GM19452 (cell line): ENCODE measurements at regions not wholly inside any gene's neighbourhood (a gene's known extent, or its start where the extent isn't known, plus 50 kb on each side); places are given as distances from the start of the nearest gene placed in this dataset.
"Not testable (repeated sequence)": the region's sequence is repeated elsewhere in the genome, so short reads cannot be mapped to it uniquely, and the experiment has no call there.

Source experiments
- ATAC-seq: cut with Tn5 transposase; IDR thresholded peaks from one replicate; pipeline ENCODE4 v1.9.1; 2021; ENCODE audit not compliant: unreplicated experiment

DNA sequence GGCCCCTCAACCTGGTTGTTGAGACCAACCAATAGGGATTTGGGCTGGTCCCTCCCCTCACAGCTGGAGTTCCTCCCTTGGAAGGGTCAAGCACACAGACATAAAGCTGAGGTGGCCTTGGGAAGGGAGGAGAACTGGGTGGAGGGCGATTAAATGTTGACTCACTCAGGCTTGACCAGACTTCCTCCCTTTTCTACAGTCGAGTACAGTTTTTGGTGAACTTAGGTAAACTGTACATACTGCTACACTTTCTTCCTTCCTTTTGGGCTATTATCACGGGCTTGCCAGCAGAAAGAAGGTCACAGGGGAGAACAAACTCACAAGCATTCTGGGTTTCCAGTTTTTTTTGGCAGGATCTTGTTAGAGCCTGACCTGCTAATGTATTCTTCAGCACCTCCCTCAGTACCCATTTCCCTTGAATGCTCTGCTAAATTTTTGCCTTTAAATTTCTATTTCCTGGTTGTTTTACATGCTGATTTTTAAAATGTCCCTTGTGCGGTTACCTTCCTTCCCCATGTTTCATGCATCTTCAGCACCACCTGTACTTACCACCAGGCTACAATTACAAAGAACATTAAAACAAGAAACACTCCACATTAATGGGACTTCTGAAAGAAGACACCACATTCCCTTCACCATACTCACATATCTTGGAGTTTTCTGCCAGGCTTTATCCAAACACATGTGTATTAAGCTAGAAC, 135.2 kb upstream of the RASGEF1B start:
- ATAC-seq: no peak

DNA sequence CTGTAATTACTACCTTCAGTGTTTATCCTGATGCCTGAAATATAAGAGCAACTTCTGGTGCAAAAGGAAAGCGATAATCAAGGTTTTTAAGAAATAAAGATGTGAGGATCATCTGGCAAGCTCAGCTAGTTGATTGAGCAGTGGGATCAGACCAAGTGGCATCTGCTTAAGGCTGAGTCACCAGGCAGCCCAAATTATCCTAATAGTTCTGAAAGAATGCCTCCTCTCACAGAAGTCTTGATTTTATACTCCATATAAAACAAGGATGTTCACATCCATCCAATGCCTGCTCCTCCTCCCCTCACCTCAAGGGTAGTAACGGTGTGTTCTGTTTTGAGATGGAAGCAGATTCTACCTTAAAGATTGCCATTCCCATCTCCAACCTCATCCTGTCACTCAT, 134.5 kb upstream of the RASGEF1B start:
- no peak for ATAC-seq

DNA sequence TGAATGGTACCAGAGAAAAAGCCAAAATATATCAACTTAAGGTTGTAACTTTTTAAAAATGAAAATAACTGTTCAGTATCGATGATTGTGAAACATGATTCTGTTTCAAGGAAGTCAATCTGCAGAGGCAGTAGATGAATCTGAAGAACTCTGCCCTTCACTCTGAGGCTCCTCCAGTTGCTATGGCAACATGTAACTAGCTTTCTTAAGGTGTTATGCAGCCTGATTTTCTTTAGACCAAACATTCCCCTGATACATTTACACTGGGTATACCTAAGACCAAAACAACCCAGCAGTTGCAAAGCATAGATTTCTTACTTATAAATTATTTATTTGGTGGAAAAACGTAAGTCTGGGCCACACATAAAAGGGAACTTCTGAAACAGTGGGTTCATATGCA, 133.6 kb upstream of the RASGEF1B start:
- no peak for ATAC-seq

DNA sequence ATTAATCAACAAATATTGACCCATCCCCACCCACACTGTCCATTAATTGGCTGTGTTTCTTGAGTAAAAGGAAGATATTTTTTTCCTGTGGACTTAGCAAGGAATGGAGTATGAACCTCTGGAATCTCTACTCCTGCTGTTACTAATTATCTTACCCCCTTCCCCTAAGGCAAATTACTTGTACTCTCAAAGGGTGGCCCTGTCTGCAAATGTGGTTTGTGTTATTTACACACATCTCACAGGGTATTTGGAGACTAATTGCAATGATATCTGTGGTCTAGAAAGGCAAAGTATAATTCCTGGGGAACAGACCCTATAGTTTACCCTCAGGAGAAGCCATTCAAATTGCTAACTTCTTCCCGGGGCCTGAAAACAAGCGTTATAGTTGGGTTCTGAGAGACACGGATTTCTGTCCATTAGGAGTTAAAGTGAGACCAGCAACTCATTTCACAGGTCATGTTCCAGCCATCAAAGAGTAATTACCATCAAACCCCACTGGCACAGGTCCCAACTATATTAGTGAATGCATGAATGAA, 133.0 kb upstream of the RASGEF1B start:
- ATAC-seq: no peak

DNA sequence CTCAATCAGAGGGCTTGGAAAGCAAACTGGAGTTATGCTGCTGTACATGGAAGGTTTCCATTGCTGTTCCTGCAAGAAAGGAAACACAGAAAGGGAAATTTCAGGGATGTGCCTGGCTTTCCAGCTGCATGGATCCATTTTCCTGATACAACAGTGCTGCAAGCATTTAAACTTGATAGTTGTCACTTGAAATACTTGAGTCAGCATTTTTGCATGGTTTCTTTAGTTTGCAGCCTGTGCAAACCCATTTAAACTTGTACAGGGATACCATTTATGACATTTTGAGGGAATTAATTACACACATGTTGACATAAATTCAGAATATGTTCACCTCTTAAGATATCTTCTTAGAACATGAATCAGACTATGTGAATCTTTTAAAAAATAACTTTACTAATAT, 131.1 kb upstream of the RASGEF1B start:
- ATAC-seq: no peak

DNA sequence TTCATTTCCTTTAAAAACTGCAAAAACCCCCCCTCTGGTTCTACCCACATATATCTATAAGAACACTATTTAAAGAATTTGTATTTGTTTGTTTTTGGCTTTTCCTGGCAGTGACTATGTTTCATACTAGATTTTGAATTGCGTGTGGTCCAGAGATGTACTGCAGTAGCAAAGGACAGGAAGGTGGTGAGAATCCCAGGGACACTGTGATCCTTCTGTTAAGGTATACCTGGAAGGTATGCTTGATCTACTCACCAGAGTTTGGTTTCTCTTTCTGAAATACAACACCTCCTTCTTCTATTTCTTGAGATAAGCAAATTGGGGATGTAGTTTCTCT, 129.6 kb upstream of the RASGEF1B start:
- ATAC-seq: no peak

DNA sequence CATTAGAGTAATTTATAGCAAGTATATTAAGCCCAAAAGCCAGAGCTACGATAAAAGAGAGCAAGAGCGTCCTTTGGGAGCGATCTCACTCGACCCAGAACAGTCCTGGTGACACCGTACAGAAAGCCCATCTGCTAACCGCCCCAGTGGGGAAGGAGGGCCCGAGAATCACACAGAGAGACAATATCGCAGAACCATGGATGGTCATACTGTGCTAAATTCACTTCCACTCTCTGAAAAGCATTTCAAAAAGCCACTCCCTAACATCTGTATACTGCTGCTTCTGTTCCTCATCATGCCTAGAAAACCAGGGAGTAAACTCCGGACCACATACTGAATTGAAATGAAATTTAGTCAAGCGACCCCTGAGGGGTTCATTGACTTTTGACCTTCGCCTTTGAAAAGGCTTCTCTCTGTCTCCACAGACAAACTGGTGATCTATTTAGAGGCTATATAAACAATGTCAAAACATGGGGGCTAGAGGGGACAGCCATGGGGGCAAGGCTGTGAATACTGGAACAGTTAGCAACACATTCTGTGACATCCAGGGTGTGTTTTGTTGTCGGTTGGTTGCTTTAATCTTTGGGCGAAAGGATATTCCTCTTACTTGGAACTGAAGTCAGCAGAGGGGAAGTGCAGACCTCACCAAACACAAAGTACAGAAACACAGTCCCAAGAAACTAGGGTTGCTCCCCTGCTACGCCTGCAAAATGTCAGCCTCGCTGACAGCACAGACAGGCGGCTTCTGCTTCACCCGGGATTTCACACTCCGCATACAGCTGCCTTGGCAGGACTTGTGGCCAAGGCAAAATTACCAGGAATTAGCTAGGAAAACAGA, 129.0 kb upstream of the RASGEF1B start:
- ATAC-seq: no peak

DNA sequence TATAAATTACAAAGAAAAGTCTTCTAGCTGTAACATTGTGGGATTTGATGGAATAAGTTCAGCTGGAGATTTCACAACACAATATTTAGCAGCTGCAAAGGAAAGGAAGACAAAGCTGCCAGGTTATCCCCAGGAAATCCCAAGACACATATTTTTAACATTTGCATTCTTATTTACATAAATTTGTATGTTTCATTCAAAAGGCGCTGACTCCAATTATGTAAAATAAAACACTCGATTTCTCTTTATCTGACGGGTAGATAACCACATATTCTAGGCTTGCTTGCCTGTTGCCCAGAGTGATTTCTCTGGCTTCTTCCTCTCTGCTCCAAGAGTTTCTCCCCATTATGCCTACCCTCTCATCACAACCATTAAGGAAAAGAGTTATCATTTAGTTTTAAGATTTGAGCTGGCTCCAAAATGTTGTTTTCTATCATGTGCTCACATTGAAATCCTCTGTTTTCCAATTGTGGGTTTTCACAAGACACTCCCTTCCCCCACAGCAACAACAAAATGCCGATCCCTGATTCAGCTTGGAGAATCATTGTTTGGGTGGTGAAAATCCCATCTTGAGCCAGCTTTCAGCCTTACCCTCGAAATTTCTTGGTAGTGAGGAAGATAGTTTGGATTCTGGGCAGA, 128.2 kb upstream of the RASGEF1B start:
- ATAC-seq: no peak

DNA sequence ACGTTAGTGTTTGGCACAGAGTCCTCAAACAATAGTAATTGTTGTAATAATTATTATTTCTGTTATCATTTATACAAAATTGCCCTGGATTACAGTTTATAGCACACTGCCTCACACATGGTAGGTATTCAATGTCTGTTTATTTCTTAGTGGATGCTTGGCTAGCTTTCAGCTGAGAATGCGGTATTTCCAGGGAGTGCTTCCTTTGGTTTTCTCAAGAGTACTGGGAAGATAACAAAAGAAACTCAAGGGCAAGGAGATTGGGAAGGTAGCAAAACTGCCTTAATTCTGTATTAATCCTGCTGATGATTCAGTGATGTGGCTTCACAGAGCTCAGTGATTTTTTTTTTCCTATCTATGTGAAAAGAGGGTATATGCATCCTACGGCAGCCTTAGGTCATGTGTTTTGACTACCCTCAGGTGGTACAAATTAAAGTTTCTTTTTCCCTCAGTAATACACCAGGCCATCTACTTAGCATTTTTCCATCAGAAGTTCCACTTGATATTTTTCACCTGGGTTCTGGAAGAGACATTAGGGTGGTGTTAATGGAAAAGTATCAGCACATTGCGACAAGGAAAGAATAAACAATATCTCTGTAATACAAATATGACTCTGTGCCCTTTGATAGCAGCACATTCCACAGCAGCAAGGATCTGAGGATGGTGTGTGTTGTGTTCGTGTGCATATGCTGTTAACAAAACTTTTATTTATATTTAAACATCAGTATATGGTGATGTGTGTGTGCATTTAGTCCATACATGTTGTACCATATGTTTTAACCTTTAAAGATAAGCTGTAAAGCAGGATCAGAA, 124.3 kb upstream of the RASGEF1B start:
- ATAC-seq: no peak

DNA sequence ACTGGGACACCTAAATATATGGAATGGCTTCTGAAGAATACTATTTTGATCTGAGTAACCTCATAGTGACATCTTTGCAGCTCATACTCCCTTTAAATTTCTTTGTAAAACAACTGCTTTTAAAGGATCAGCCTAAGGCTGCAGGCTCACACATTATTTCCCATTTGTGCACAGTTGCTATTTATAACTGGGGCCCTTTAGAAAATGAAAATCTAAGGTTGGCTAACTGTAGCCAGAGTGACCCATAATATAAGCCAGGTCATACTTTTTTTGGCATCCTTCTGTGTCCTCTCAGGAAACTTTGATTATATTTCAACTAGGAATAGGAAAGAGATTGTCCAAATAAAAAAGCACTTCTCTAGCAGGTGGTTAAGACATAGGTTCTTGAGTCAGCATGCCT, 123.6 kb upstream of the RASGEF1B start:
- no peak for ATAC-seq

DNA sequence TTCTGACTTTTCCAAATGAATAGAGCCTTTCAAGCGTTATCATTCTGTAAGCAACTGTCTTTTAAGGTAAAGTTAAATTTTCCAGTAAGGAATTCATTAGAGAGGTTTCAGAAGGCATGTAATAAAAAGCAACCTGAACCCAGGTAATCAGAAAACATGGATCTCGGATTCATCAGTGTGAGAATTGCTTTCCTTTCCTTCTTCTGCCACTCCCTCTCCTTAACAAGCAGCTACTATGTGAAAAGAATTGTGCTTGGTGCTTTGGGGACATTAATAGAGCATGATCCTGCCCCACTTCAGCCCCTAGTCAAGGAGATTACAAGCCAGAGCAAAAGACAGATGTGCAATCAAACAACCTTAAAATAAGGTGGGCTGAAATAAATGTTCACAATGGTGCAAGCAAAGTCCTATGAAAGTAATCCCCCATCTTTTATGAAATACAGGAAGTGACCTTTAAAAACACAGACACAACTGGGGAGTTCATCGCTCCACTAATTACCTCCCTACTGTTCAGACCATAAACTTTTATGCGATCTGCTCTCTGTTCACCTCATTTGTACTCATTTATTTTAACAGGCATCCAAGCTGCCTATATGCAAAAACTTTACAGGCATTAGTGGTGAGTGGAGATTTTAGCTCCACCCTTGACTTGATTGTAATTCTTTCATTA, 122.9 kb upstream of the RASGEF1B start:
- no peak for ATAC-seq

DNA sequence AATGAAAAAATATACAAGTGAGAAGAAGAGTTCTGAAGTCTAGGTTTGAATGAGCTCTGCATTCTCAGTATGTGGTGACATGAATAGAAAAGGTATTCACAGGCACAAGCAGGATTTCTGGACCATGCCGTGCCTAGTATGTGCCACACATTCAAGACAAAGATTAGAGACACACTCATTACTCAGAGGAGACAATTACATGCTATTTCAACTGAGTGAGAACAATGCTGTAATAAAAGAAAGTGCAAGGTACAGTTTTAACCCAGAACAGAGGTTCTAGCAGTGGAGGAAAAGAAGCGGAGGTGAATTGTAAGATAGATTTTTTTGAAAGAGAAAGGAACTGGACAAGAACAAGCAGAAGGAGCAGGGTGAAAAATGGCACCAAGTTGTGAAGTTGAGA, 121.0 kb upstream of the RASGEF1B start:
- ATAC-seq: no peak

DNA sequence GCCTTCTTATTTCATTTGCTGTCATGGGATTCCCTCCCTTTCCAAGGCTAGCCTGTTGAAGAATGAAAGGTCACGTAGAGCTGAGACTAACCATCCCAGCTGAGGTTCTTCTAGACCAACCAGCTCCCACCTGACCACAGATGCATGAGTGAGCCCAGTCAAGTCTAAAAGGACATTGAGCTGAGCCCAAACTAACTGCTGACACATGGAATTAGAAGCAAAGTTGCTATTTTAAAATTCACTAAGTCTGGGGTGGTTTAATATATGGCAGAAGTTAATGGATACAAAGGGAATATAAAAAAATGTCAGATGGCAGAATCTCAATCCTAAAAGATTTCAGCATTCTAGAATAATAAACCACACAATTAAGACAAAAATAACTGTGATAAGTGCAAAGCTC, 118.9 kb upstream of the RASGEF1B start:
- no peak for ATAC-seq

DNA sequence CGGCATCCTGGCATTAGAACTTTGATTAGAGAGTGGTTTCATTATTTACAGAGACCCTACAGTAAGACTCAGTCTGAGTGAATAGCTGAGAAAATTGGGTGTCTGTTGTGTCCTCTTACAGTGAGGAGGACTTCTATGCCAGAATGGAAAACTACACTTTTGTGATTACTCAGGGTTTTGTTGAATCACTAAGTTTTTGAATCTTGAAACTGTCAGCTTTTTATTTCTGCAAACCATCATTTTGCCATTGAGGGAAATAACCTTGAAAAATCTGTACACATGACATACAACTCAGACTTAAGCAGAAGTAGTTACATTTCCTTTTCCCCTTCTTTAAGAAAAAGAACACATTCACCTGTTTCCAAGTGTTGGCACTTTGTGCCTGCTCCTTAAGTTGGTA, 117.6 kb upstream of the RASGEF1B start:
- no peak for ATAC-seq

DNA sequence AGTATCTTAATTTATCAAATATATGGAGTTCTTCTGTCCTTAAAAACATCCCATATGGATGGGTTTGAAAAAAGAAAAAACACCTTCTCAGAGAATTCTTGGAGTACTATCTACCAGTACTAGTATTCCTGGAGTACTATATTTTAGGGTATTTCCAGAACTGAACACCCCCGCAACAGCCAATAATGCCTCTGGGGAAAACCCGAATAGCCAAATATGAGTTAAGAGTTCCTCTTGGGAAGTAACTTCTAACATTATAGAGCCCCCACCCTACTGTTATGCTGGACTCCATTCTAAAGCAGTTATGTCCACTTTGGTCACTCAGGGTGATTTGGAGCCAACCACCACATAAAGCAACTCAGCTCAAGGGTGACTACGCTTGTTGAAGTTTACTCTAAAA, 115.0 kb upstream of the RASGEF1B start:
- ATAC-seq: no peak

DNA sequence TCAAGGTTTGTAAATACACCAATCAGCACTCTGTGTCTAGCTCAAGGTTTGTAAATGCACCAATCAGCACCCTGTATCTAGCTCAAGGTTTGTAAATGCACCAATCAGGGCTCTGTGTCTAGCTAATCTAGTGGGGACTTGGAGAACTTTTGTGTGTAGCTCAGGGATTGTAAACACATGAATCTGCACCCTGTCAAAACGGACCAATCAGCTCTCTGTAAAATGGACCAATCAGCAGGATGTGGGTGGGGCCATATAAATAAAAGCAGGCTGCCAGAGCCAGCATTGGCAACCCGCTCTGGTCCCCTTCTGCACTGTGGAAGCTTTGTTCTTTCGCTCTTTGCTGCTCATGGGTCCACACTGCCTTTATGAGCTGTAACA, 109.3 kb upstream of the RASGEF1B start:
- ATAC-seq: not testable (repeated sequence)

DNA sequence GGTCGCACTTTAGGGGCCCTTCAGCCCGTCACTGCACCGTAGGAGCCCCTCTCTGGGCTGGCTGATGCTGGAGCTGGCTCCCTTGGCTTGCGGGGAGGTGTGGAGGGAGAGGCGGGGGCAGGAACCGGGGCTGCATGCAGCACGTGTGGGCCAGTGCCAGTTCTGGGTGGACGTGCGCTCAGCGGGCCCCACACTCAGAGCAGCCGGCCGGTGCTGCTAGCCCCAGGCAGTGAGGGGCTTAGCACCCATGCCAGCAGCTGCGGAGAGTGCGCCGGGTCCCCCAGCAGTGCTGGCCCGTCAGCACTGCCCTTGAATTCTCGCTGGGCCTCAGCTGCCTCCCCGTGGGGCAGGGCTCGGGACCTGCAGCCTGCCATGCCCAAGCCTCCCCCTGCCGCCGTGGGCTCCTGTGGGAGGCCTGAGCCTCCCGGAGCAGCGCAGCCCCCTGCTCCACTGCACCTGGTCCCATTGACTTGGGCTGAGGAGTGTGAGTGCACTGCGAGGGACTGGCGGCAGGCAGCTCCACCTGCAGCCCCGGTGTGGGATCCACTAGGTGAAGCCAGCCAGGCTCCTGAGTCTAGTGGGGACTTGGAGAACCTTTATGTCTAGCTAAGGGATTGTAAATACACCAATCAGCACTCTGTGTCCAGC, 108.8 kb upstream of the RASGEF1B start:
- ATAC-seq: no peak

DNA sequence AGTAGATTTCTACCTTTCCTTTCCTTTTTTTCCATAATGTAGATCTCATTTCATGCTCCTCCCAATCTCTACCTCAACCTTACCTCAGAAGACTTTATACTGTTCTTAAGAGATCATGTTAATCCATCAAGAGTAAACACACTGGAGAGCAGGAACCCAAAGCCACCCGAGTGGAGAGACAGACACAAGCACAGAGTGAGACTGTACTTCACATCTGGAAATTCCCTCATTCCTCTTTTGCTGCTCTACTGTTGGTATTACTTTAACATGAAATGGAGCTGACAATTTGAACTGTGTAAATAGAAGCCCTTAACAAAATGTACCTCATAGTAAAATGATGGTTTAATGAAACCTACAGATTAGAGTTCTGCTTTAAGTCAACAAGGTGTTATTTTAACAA, 105.7 kb upstream of the RASGEF1B start:
- no peak for ATAC-seq

DNA sequence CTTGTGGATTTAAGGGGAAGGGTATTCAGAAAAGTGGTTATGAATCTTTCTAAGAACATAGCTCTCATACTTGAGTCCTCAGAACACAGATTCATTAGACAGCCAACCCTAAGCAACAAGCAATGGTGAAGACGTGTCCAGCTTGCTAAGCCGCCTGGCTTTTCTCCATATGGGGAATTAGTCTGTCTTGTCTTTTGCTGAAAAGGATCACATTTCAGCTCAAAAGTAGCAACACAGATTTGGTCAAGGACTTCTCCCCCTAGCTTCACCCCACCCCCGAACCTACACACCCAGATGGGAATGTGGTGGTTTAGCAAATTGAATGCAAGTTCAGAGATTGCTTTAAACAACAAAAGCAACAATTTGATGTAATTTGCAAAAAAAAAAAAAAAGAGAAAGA, 103.3 kb upstream of the RASGEF1B start:
- no peak for ATAC-seq

DNA sequence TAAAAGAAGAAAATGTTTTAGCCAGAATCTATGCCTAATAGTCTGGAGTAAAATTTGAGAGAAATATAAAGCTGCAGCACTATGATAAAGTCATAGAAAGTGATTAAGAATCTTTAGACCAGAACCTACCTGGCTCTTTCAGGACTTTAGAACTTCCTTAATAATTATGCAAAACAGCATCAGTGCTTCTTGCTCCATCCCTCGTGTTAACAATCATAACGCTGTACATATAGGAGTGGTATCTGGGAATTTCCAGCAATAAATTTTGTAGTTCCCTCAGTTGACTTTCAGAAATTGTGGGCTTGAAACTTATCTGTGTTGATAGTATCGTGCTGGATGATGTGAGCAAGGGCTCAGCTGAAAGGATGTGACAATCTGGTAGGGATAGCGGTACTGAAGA, 102.1 kb upstream of the RASGEF1B start:
- no peak for ATAC-seq
